OCI-LY1 (cell line): ENCODE measurements at regions not wholly inside any gene's neighbourhood (a gene's known extent, or its start where the extent isn't known, plus 50 kb on each side); places are given as distances from the start of the nearest gene placed in this dataset.

Experiments used
- H2AFZ ChIP-seq: fragments of 200-600 bp; sonication (generic), shearing (Covaris generic); 2 replicates; pipeline ENCODE4 v1.6.0; 2014; ENCODE audit warnings: antibody characterized with exemption, mild to moderate bottlenecking, low read length
- H3F3A ChIP-seq: fragments of 200-600 bp; sonication (generic), shearing (Covaris generic); 2 replicates; pipeline ENCODE4 v1.6.0; 2014; ENCODE audit warnings: mild to moderate bottlenecking, antibody characterized with exemption, low read length, moderate library complexity; ENCODE audit not compliant: insufficient read depth
- H3K27ac ChIP-seq: fragments of 200-600 bp; sonication (generic); 2 replicates; pipeline ENCODE4 v1.5.1; 2014; ENCODE audit warnings: low read length, mixed run types, mild to moderate bottlenecking, low read depth; ENCODE audit not compliant: poor library complexity, severe bottlenecking
- H3K27me3 ChIP-seq: fragments of 200-600 bp; sonication (generic); 2 replicates; pipeline ENCODE4 v1.6.0; 2014; ENCODE audit warnings: antibody characterized with exemption, mild to moderate bottlenecking, low read length, moderate library complexity; ENCODE audit not compliant: insufficient read depth
- H3K36me3 ChIP-seq: fragments of 200-600 bp; sonication (generic); 2 replicates; pipeline ENCODE4 v1.6.1; 2014; ENCODE audit warnings: mild to moderate bottlenecking, antibody characterized with exemption, low read length, moderate library complexity, mixed read lengths; ENCODE audit not compliant: insufficient read depth
- H3K4me1 ChIP-seq: fragments of 200-600 bp; sonication (generic); 2 replicates; pipeline ENCODE4 v1.5.1; 2014; ENCODE audit warnings: mild to moderate bottlenecking, low read length, moderate library complexity; ENCODE audit not compliant: insufficient read depth, severe bottlenecking
- H3K4me2 ChIP-seq: fragments of 200-600 bp; sonication (generic), shearing (Covaris generic); 2 replicates; pipeline ENCODE4 v1.6.1; 2014; ENCODE audit warnings: low read length
- H3K4me3 ChIP-seq: fragments of 200-600 bp; sonication (generic); 2 replicates; pipeline ENCODE4 v1.5.1; 2014; ENCODE audit warnings: low read length, low read depth, mild to moderate bottlenecking, mixed read lengths; ENCODE audit not compliant: poor library complexity, severe bottlenecking
- H3K79me2 ChIP-seq: fragments of 200-600 bp; shearing (Covaris generic); 2 replicates; pipeline ENCODE4 v1.6.1; 2016; ENCODE audit warnings: mixed run types, low read length, mixed read lengths; ENCODE audit not compliant: insufficient read depth
- H3K9ac ChIP-seq: fragments of 200-600 bp; sonication (generic), shearing (Covaris generic); 2 replicates; pipeline ENCODE4 v1.6.1; 2014; ENCODE audit warnings: mild to moderate bottlenecking, low read length, mixed read lengths
- H3K9me2 ChIP-seq: fragments of 200-600 bp; sonication (generic), shearing (Covaris generic); 2 replicates; pipeline ENCODE4 v1.6.1; 2014; ENCODE audit warnings: low read depth, mild to moderate bottlenecking, low read length, mixed read lengths
- H3K9me3 ChIP-seq: fragments of 200-600 bp; shearing (Covaris generic); 2 replicates; pipeline ENCODE4 v1.6.1; 2014; ENCODE audit warnings: low read length, mixed read lengths
- H4K20me1 ChIP-seq: fragments of 200-600 bp; sonication (generic), shearing (Covaris generic); 2 replicates; pipeline ENCODE4 v1.6.0; 2016; ENCODE audit warnings: mild to moderate bottlenecking, low read length; ENCODE audit not compliant: insufficient read depth
- CTCF ChIP-seq: fragments of 200-600 bp; sonication (generic), shearing (Covaris generic); IDR thresholded peaks from 2 replicates; pipeline ENCODE4 v1.5.1; 2017; ENCODE audit warnings: mild to moderate bottlenecking, antibody characterized with exemption, low read length, moderate library complexity, mixed read lengths
- EZH2 ChIP-seq: fragments of 200-600 bp; sonication (generic), shearing (Covaris generic); IDR thresholded peaks from 2 replicates; pipeline ENCODE4 v1.8.0; 2017; ENCODE audit warnings: borderline replicate concordance, mixed run types, mild to moderate bottlenecking, antibody characterized with exemption, low read length, moderate library complexity, mixed read lengths

GRCh38 chr11:129696309-129696989 lies 119.2 kb upstream of the TMEM45B start:
- H3K4me2 ChIP-seq: peak overlapping the region; percentile 93; the same call in 1 of the 2 replicates
- no peaks in the 10 kb centered on the region for H3K36me3 ChIP-seq
- H3K27me3 ChIP-seq: no peaks in the 10 kb centered on the region
- peaks cover 4% of the 10 kb centered on the region for H3K4me1 ChIP-seq
- no peak for TF ChIP-seq CTCF
- no peak overlapping the region for H3K27ac ChIP-seq
- H3K9me2 ChIP-seq: no peaks in the 10 kb centered on the region
- H3K4me3 ChIP-seq: no peak overlapping the region
- H3K9ac ChIP-seq: no peak overlapping the region
- H3F3A ChIP-seq: no peaks in the 10 kb centered on the region
- no peak overlapping the region for H2AFZ ChIP-seq
- no peaks in the 10 kb centered on the region for H4K20me1 ChIP-seq
- H3K9me3 ChIP-seq: no peaks in the 10 kb centered on the region
- H3K79me2 ChIP-seq: no peaks in the 10 kb centered on the region

- Histone ChIP-seq H3K79me2 (no peaks in the 10 kb centered on the region), H3K36me3 (no peaks in the 10 kb centered on the region), H3K27me3 (no peaks in the 10 kb centered on the region), H3F3A (no peaks in the 10 kb centered on the region), H3K4me1 (peaks cover 4% of the 10 kb centered on the region), H3K9me2 (no peaks in the 10 kb centered on the region), H3K9me3 (no peaks in the 10 kb centered on the region), H2AFZ (no peak overlapping the region), H3K27ac (no peak overlapping the region), H3K4me2 (no peak overlapping the region), H3K4me3 (no peak overlapping the region), H3K9ac (no peak overlapping the region), H4K20me1 (no peaks in the 10 kb centered on the region)
- TF ChIP-seq EZH2 (no peak), CTCF (no peak)
These were observed 117.4 kb upstream of the TMEM45B start for GRCh38 chr11:129698212-129698611.

- H3F3A ChIP-seq: no peaks in the 10 kb centered on the region
- no peaks in the 10 kb centered on the region for H3K9me2 ChIP-seq
- no peak overlapping the region for H3K27ac ChIP-seq
- H3K79me2 ChIP-seq: no peaks in the 10 kb centered on the region
- H3K4me1 ChIP-seq: peaks cover 4% of the 10 kb centered on the region
- no peak overlapping the region for H3K4me2 ChIP-seq
- no peak overlapping the region for H2AFZ ChIP-seq
- no peak overlapping the region for H3K9ac ChIP-seq
- TF ChIP-seq CTCF (no peak), EZH2 (no peak)
- H4K20me1 ChIP-seq: no peaks in the 10 kb centered on the region
- H3K9me3 ChIP-seq: no peaks in the 10 kb centered on the region
- H3K27me3 ChIP-seq: no peaks in the 10 kb centered on the region
- no peaks in the 10 kb centered on the region for H3K36me3 ChIP-seq
- no peak overlapping the region for H3K4me3 ChIP-seq
These were observed 115.8 kb upstream of the TMEM45B start for GRCh38 chr11:129699711-129700304.
